ENCODE measurements at regions not wholly inside any gene's neighbourhood (a gene's known extent, or its start where the extent isn't known, plus 50 kb on each side); places are given as distances from the start of the nearest gene placed in this dataset.
"Not testable (repeated sequence)": the region's sequence is repeated elsewhere in the genome, so short reads cannot be mapped to it uniquely, and the experiment has no call there.

- TF ChIP-seq EZH2phosphoT487 (IDR thresholded peaks at IDR 0.05; ENCODE audit: insufficient read depth, low read depth); EZH2 (IDR thresholded peaks at IDR 0.05; ENCODE audit: insufficient read depth, poor library complexity, severe bottlenecking): not testable (repeated sequence)
These were observed 941.0 kb downstream of the LTN1 start for GRCh38 chr21:28051649-28052048.

Data from GM23248 (cell line).